Occipital lobe (tissue), 1 donor: ENCODE measurements at regions not wholly inside any gene's neighbourhood (a gene's known extent, or its start where the extent isn't known, plus 50 kb on each side); places are given as distances from the start of the nearest gene placed in this dataset.

Experiments used
- DNase-seq: peaks from one replicate; lab custom pipeline; 2025; lab: John Stamatoyannopoulos, UW

DNA sequence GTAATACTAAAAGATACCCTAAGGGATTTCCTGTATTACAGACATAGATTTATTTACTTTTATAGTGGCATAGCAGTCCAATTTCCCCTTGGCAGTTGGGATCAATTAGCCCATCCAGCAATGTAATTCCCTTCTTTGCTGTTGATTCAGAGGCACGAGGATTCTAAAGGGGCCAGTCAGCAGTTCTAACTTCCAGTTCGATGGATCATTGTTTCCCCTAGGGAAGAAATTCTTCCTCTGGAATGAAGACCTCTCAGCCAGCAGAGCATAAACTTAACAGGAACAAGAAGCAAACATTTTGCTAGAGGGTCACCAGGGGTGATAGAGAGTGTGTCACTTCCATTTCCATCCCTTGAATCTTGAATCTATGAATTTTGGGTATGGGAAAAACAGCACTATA, 395.7 kb upstream of the NOVA1 start:
- DNase-seq = no peak

DNA sequence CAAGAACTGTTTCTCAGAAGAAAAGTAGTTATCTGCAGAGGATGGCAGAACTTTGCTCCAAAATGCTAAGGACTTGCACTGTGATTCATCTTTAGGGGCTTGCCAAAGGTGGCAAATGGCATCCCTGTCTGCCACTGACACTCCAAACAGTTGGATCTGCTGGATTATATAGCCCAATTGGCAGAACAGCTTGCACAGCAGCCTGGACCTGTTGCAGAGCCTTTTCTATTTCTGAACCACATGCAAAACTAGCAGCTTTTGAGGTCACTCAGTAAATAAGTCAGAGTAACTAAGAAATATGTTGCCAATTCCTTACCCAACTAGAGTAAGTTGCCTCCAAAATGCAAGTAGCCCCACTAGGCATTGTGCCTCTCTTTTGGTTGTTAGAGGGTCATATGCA, 397.5 kb upstream of the NOVA1 start:
- no peak for DNase-seq

DNA sequence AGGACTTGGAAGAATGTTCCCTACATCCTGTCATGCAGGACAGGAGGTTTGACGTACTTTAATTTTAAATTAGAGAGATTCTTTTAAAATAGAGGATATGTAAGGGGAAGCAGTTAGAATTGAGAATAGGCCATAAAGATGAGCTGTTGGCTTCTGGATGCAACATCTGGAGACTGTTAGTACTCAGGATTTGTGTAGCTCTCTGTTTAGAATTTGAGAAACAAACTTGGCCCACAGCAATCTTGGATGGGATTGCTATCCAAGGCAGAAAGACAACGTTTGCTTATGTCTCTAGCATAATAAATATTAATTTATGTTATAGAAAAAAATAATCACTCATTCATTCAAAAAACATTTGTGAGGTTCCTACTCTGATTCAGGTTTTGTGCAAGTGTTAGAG, 398.4 kb upstream of the NOVA1 start:
- no peak for DNase-seq

DNA sequence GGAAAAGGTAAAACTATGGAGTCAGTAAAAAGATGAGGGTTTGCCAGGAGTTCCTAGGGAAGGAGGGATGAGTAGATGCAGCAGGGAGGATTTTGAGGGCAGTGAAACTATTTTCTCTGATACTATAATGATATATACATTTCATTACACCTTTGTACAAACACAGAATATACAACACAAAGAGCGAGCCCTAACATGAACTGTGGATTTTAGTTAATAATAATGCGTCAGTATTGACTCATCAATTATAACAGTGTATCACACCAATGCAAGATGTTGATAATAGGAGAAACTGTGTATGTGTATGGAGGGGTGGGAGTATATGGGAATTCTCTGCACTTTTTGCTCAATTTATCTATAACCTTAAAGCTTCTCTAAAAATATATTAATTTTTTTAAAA, 404.3 kb upstream of the NOVA1 start:
- DNase-seq = no peak

DNA sequence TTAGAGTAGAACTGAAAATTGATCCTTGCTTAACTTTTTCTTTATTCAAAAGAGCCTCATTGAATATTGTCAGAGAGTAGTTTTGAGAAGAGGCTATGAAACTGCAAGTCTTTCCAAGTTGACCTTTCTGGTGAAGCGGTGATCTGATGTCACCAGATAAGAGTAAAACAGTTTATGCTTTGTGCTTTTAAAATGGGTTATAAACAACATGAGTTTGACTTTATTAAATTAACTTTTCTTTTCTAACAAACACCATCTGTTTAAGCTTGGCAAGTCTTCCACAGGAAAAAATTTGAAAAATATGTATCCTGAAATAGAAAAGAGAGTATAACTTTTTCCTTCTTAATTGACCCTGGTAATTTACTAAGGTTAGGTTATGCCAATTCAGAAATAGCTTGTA, 408.7 kb upstream of the NOVA1 start:
- DNase-seq = no peak

DNA sequence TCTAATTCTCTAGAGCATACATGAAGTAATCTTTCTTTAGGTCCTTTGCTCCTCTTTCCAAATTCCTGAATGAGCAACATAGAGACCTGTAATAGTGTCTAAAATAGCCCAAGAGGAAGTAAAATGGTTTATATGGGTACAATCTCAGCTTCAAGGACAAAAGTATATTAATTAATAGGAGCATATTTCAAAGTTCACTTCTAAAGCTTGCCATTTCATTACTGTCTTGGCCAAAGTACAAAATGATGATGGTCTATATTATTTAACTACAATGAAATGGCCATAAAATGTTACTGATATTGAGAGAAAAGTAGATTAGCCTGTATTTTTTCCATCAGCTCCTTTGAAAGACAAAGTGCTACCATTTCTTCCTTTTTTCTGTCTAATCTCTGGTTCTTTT, 410.4 kb upstream of the NOVA1 start:
- no peak for DNase-seq

DNA sequence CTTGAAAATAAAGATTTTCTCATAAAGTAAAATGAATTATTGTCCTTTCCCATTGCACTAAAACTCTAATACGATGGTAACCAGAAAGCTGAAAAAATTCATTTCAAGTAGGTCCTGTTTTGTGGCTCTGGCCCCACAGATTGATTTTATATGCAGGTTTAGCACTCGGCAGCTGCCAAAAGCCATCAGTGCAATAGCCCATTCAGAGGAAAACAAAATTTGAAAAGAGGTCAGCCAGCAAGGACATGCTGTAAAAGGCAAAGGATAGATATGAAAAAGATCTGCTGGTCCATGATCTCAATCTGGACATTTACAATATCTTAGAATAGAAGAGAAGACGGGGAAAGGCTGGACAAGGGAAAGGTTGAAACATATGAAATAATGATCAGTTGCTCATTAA, 414.8 kb upstream of the NOVA1 start:
- no peak for DNase-seq

DNA sequence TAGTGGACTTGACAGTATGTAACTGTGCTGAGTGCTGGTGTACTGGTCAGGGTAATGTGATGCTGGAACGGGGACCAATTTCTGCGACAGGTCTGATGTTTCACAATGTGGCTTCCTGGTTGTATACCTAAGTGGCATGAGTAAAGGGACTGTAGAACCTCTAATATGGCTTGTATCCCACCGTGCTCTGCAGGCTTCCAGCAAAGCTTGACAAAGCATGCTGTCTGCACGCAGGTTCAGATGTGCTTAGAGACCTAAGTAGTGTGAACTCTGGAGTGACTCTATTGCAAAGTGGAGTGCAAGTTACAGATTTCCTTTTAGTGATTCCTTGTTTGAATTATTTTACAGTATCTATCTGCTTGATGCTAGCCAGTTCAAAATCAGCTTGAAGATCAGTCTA, 415.8 kb upstream of the NOVA1 start:
- no peak for DNase-seq

DNA sequence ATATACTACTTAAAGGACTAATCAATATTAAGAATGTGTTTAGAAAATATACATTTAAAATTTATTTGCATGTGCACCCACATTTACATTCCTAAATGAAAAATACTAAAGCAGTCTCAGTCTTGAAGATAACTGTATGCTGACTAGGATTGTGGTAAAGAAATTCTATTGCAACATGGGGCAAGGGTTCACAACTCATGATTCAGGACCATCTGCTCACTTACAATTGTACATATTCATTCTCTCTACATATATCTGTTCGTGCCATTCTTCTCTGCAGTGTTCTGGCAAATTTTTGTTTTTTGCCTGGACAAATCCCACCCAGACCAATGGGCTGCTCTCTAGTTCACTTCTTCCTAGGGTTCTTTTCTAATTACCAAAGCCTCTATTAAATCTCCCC, 417.2 kb upstream of the NOVA1 start:
- DNase-seq = no peak

DNA sequence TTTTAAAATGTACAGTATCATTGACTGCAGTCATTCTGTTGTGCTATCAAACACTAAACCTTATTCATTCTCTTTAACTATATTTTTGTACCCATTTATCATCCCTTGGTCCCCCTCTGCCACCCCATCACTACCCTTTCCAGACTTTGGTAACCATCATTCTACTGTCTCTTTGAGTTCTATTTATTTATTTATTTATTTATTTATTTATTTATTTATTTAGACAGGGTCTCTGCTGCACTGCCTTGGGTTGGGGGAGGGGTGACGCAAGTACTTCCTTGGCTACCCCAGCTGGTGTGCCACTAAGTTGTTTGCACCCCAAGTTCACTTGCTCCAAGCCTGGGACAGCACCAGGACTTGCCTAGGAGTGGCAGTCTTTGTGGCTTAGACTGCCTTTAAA, 427.8 kb upstream of the NOVA1 start:
- no peak for DNase-seq

DNA sequence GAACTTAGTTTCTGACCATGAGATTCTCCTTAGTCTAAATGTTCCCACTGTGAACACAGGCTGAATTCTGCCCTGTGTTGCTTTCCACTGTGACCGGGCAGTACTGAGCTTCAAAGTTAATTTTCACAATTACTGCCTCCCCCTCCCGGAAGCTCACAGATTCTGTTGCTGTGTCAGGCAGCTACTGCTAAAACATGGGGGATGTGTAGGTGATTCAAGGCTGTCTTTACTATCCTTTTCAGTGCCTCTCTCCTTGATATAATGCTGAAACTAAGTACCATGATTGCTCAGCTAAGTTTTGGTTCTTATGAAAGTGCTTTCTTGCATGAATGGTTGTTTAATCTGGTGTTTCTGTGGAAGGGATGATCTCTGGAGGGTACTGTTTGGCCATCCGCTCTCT, 428.3 kb upstream of the NOVA1 start:
- DNase-seq = no peak

DNA sequence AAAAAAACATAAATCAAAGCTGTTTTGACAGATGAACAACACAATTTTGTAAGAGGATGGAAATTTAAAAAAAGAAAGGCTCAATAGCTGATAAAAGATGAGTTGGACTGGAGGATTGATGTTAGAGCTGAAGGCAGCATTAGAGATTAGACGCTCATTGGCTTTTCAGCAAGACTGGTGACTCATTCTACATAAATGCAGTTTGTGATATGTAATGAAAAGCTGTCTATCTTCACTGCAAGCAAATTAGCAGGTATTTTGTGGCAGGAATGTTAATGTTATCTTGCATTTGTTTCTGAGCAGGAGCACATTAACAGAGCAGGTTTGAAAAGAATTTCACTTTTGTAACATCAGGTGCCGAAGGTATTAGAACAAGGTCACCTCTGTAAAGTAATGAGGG, 442.7 kb upstream of the NOVA1 start:
- DNase-seq = no peak

DNA sequence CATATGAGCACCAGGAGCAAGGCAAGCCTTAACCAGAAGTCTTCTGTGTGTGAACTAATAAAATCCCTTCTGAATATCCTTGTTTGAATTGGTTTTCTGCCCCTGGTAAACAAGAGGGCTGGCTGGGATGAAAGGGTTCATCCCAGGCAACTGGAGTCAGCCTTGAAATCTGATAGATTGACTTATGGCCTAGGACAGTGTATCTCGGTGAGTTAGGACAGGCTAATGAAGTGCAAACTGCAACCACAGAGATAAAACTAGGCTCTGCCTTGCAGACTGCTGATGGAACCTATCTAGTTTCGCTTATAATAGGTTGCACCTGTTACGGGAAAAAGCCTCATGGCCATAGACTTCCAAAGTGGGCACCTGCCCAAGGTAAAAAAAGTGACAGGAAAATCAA, 451.9 kb upstream of the NOVA1 start:
- no peak for DNase-seq

DNA sequence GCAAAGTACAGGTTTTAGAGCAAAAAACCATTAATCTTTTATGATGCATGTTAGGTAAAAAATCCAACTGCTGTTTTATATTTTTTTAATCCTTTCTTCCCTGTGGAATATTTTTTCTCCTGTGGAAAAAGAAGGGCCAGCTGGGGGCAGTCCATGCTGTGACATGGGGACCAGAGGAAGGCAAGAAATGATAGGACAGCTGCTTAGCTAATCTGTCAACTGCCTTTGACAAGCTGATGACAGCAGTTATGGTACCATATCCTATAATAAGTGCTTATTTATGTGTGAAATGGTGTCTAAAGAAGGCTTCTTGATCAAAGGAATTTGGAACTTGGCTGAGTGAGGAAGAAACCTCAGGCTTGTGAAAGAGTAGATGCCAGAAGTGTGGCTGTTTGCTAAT, 452.4 kb upstream of the NOVA1 start:
- DNase-seq = no peak

DNA sequence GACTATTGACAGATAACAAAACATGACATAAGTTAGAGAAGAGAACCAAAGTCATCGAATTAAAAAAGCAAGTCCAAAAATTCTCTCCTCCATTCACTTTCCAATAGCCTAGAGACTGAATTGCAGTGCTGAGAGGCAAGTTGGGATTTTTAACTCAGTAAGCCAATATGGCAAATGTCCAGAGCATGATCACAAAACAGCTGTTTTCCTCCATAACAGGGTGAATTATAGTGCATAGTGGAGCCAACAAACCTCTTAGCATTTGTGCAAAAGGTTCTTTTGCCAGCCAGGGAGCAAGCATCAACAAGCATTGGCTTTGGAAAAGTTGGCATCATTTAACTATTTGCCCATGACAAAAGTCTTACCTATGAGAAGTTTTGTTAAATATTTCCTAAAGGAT, 458.8 kb upstream of the NOVA1 start:
- DNase-seq = no peak

DNA sequence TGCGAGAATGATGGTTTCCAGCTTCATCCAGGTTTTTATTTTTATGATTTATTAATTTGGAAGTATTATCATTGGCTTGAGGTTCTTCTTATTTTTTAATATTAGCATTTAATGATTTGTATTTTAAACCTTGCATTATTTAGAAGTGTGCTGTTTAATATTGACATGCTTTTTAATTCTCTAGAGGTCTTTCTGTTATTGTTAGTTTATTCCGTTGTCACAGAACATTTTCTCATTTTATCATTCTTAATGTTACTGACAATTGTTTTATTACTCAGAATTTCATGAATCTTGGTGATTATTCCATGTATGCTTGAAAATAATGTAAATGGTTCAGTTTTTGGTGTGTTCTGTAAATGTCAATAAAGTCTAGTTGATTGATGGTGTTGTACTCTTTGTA, 463.5 kb upstream of the NOVA1 start:
- DNase-seq = no peak

DNA sequence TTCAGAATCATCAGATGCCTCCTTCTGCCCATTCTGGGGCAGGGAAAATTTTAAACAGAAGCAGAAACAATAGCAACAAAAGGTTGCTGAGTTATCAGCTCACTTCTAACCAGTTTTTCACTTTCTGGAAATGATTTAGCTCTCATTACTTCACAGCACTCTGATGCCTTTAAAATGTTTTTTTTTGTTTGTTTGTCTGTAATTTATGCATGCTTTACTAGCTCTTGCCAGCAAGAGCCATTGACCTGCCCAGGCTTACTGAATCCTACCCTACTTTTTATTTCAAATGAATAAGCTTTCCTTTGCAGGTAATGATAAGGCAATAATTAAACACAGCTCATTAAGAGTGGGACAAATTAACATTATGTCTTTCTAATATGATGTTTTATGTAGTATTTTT, 466.1 kb upstream of the NOVA1 start:
- no peak for DNase-seq

DNA sequence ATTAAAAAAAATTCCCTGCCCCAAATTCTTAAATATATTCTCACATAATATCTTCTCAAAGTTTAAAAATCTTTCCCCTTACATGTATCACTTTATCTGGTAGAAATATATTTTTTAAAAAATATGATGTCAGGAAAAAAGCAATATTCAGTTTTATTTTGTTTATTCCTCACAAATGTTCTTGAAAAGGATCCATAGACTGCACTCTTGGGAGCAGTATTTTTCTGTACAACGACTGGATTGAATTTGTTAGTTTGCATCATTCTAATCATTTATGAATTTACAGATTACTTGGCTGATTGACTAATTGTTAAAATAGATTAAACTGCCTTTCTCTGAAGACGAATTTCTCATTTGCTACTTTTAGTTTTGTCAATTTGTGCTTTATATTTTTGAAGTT, 468.1 kb upstream of the NOVA1 start:
- DNase-seq = no peak

DNA sequence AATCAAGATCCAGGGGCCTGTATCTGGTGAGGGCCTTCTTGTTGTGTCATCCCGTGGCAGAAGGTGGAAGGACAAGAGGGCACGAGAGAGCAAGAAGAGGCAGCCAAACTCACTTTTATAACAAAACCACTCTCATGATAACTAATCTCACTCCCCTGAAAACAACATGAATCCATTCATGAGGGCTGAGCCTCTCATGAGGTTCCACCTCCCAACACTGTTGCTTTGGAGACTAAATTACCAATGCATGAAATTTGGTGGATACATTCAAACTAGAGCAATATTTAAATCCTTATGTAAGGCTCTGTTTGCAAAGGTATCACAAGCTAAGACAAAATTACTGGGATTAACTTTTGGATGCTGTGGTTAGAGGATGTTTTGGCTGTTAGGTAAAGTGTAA, 470.1 kb upstream of the NOVA1 start:
- DNase-seq = no peak

DNA sequence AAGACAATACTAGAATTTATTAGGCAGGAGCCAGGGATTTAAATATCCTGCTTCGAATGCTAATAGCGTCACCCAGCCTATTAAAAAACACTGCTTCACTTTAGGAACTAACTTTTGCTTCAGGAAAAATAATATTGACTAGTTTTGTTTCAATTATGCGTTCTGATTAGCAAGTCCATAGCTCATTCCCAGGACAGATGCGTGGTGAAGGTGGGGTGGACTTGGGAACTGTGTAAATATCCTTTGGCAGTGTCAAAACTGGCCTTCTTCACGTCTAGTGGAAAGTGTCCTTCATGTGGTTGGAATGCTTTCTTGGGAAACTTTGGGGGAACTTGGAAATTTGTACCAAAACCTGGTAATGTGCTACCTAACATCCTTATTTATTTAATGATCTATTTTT, 474.8 kb upstream of the NOVA1 start:
- no peak for DNase-seq

DNA sequence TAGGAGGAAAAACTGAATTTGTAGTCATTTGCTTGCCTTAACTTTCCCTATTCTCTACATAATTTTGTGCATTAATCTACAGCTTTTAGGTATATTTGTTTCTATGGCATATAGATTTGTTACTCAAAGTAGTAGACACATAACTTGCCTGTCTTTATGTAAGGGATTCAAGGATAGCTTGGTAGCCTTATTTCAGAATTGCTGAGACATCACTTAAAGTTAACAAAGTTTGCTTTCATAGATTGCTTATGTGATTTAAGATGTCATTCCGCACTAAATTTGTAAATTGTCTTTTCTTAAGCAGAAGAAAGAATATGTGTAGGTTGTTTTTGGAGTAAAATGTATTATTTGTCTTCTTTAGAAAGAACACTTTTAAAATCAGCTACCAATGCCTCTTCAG, 477.7 kb upstream of the NOVA1 start:
- no peak for DNase-seq

DNA sequence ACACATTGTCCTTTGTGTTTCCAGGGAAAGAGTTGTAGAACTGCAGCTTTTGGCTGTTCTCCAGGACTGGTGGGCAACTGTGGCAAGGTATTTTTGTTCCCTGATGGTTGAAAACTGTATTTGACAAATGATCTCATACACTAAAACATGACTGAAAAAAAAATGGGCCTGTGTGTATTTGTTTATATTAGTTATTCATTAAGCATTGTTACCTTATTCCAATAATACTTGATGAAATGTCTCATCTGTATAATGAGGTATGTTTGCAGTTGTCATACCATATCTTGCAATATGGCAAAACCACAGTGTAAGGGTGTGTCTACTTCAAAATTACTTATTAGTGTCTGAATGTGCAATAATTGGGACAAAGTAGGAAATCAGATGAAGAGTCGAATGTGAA, 479.4 kb upstream of the NOVA1 start:
- DNase-seq = no peak

DNA sequence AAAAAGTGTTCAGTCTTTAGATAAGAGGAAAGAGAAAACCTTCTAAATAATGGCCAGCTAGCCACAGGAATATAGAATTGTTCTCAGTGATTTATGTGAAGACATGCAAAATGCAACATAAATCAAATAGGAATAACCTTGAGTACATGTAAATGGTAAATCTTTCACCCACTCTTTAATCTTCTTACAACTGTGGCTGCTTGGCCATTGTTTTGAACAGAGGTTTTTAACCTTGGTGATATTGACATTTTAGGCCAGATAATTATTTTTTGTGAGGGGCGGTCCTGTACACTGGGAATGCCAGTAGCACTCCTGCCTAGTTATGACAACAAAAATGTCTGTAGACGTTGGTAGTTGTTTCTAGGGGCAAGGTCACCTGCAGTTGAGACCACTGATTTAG, 479.9 kb upstream of the NOVA1 start:
- DNase-seq = no peak

DNA sequence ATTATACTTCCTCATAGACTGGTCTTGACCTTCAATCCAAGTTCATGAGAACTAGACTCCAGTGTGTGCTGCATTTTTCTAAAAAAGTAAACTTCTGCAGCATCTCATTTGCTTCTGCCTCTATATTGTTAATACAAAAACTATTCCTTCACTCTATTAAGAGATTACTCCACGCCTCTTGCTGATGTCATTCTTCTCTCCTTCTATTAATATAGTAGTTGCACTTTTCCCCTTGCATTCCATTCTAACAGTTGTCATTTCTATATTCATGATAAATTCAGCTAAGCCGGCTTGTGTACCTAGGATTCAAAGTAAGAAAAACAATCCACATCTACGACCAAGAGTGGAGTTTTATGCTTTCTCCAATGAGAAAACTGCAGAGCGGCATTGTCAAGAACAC, 480.4 kb upstream of the NOVA1 start:
- no peak for DNase-seq

DNA sequence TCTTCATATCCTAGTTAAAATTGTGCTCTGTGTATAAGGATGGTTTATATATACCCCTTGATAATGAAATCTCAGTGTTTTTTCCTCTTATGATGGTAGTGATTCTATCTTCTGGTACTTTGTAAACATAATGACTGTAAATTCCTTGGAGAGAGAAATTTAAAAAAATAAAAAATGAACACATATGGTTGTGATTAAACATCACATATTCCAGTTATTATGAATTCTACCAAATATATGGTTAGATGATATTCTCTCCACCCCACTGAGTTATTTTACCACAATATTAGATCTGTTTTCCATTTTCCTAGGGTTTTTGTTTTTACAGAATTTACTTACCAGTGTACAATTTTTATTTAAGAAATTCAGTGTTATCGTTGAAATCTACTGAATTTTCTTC, 481.9 kb upstream of the NOVA1 start:
- no peak for DNase-seq
